Cardiac septum (tissue), 1 donor: ENCODE measurements at regions not wholly inside any gene's neighbourhood (a gene's known extent, or its start where the extent isn't known, plus 50 kb on each side); places are given as distances from the start of the nearest gene placed in this dataset.

ENCODE experiments used
- DNase-seq: peaks from one replicate; pipeline ENCODE4 v3.0.0-alpha.2; 2020; ENCODE audit warnings: low spot score
- intact Hi-C: fragments of 100-400 bp; cut with DNase I; formaldehyde crosslinking; loops from one replicate; pipeline ENCODE4 v1.14.0; 2022
- donor health status: DM: no; HTN: no; CAD: no.

DNA sequence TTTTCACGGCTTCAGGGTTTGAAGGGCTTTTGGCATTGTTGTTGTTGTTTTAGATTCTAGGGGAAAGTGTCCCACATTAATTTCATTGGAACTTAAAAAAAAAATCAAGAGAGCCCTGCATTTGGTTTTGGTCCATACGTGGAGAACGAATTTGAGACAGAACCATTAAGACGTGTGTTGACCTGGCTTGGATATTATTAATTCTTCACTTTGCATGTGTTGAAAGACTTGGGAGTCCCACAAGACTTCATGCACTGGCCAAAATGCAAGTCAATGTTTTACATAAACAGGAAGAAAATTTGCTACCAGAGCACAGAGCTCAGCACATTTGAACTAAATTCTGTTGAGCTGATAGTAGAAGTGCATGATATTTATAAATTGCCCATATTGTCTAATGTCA lies 761.2 kb upstream of the ACVR2A start:
- intact Hi-C loops: loop anchor here (2.0 kb wide), 1 partner anchor 827 kb away; no protein-coding TSS in a partner anchor
- DNase-seq: no peak

DNA sequence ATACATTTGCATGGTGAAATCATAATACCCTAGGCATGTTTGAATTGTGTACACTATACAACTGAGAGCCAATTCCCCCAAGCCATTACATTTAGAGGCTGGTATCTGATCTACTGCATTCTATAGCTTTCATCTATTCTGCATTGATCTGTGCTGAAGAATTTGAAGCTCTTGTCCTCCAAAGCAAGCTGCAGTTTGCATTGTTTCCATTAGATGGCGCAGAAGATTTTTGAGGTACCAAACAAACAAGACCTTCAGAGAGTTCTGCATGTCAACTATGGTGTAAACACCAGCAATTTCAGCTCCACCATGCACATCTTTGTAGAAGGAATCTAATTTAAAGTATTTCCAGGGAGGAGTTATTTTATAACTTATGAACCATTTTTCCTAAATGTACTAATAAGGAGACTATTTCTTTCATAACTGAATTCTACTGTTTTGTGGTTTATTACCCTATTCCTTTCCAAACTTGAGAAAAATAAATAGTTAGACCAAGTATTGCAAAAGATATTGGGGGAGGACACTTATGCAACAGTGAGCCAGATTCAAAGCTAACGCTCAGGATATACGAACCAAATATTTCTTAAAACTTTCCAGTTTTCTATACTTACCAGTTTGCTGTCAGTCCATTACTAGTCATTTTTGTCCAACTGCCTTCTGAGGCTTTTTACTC lies 761.8 kb upstream of the ACVR2A start:
- DNase-seq: no peak

DNA sequence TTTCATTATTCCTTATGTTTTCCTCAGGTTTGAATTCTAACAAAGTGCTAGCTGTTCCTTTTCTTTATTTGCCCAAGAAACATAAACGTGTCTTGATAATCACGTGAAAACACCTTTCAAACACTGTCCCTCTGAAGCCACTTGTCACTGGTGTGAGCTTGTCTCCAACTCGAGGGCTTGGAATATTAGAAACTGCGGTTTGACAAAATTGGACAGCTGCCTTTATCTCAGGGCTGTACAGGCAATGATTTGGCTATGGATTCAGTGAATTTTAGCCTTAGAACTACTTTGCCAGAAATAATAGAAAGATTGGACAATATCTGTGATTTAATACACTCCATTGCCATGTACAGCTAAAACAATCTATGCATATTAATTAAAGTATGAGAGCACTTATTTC lies 763.0 kb upstream of the ACVR2A start:
- DNase-seq: no peak
- intact Hi-C loops: loop anchor here (2.0 kb wide), 1 partner anchor 829 kb away; no protein-coding TSS in a partner anchor

More for the DNA sequence above, 761.8 kb upstream of the ACVR2A start:
- intact Hi-C loops: loop anchor here (2.0 kb wide), 1 partner anchor 828 kb away; no protein-coding TSS in a partner anchor

DNA sequence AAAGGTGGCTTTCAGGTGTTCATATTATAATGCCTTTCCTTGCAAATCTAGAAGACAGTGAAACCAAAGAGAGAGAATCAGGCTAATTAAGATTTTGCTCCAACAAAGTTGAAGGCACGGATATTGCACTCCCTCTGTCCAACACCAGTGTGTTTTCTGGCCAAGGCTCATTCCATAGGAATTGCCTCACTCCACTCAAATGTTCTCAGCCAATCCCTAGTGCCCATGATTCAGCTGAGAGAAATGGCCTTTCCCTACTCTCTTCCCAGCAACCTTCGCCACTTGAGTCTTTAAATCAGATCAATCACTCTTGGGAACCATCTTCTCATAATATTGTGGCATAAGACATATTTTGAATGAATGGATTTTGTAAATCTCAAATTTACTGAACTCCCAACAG lies 768.2 kb upstream of the ACVR2A start:
- intact Hi-C loops: no loop called here
- DNase-seq: no peak

DNA sequence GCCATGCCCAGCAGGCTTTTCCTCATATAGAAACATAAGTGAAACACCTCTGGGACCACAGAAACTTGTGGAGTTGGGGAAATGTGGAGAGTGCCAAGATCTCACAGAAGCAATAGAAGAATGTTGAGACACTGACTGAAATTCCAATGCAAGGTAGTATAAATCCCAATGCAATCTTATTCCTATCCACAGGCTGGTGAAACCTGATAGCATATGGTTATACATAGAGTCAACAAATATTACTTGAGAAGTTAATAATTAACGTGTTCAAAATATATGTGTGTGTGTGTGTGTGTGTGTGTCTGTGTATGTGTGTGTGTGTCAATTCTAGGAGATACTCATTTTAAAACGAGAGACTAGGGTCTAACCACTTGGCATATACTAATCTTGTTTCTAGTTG lies 776.8 kb upstream of the ACVR2A start:
- no peak for DNase-seq
- intact Hi-C loops: no loop called here

DNA sequence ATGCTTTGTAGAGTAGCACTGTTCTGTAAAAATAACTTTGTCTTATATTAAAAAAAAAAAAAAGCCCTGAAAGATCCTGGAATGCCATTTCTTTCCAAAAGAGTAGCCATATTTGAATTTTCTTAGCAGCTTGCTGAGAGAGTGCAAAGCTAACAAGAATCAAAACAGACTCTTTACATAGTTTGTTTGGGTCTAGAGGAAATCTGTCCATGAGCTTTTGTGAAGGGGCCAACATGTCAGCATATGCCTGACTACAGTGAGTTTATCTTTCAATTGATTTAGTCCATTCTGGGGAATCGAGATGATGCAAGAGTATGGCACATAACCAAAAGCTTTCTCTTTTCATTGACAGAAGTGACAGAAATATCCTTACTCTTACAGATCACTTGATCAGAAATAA lies 777.7 kb upstream of the ACVR2A start:
- no peak for DNase-seq
- intact Hi-C loops: no loop called here

DNA sequence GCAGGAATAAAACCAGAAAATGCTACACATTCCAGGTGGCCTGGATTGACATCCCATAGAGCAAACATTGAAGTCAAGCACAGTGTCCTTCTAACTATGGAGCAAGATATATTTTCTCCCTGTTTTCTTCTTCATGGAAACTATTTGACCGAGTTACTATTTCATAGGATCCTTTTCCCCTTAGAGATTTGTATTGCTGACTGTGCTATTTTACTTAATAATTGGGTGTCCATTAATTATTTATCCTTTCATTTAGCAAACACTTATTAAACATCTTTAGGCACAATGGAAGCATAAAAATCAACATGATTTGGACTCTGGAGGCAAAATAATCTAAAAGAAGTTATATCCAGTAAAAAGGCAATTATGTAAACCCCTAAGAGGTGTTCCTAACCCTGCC lies 782.8 kb upstream of the ACVR2A start:
- no peak for DNase-seq
- intact Hi-C loops: no loop called here

DNA sequence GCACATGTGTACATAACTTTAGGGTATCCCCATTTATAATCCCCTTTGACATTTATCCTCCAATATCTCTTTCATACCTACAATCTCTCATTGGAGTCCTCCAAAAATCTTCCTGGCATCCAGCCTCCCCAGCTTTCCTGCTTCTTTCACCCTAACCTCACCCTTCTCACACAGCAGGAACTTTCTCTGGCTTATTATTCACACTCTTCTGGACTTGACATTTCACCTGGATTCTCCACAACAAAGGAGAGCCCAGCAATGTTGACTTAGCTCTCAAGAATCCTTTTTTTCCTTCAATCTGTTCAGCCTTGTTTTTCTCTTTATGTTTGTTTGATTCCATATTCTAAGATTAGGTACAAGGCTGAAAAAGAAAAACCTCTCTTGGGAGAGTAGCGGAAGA lies 783.6 kb upstream of the ACVR2A start:
- DNase-seq: no peak
- intact Hi-C loops: no loop called here

DNA sequence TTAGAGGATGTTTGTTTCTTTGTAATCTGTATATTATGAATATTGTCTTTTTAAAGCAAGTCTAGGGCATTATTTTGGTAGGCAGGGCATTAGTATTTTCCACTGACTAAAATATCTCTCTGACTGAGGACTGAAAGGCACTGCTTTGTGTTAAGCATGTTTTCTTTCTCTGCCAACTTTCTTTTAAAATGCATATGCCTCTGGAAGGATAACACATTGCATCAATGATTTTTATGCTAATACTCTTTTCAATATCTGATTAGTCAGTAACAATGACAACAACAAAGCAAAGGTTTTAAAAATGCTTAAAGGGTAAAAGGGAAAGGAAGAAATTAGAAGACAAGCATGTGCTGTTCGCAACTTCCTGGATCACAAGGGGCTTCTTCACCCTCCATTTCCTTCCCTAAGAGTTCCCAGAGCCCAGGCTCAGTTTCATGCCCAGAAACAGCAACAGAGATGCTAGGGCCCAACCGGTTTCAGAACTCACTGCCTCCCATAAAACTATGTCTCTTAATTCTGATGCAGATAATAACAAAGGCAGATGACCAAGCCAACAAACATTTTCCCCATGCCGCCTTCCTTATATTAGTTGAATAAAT lies 786.8 kb upstream of the ACVR2A start:
- intact Hi-C loops: no loop called here
- DNase-seq: no peak

DNA sequence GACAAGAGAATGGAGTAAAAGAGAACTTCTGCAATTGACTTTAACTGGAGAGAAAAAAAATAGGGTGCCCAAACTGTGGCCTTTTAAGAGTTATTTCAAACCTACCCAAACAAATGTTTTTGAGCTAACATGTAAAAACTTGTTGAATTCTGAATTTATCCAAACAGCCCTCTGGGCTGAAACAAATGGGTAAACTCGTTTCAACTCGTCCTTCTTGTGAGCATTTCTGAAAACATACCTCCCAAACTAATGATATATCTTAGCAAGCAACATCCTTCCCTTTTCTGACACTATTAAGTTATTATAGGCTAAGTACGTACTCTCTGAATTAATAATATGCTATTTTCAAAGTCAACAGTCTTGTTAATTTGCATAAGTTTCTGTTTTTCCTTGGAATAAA lies 793.0 kb upstream of the ACVR2A start:
- DNase-seq: no peak
- intact Hi-C loops: no loop called here

DNA sequence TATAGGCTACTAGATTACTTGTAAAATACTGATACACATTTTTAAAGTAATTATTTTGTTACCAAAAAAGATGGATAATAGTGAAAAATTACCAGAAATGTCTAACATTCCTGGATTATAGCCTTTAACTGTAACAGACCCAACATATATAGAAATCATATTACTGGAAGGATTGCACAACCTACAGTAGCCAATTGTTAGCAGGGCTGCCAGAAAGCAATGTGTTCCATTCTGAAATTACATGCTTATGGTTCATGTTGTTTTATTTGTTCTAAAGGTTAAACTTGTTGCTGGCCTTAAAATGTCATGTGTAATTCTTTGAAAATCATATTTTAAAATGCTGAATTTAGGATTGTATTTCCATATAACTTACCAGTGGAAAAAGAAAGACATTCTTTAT lies 793.6 kb upstream of the ACVR2A start:
- no peak for DNase-seq
- intact Hi-C loops: no loop called here

DNA sequence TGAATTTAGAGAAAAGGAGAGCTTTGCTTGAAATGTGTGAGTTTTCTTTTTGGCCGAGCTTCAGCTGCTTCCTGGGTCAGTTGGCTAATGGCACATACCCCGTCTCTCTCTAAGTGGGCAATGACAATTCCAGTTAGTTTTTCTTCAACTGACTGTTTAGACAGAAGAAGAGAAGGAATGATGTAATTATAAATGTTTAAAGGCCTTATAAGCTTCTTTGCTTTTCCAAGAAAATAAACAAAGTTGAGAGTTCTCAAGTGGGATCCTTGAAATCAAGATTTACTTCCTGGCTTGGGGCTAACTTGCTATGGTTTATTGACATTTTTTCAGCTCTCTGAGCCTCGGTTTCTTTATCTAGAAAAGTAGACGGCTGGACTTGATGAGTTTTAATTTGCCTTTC lies 794.9 kb upstream of the ACVR2A start:
- no peak for DNase-seq
- intact Hi-C loops: loop anchor here (10.0 kb wide), 1 partner anchor 855 kb away; no protein-coding TSS in a partner anchor

DNA sequence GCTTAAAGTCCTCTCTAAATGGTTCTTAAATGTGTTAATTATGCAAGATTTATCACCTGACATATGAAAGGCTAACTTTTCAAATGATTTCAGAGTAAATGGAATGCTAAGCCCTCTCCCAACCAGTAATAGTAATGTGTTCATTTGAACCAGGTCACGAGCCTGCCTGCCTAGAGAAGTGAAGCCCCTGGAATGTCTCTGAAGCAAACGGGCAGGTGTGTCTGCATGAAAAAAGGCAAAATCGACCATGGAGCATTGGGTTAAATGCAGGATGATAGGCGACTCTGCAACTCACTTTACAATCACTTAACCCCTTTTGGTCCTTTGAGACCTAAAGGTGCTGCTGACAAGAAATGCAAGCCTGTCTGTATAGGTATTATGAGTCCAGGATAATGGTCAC lies 798.4 kb upstream of the ACVR2A start:
- intact Hi-C loops: loop anchor here (10.0 kb wide), 1 partner anchor 858 kb away; no protein-coding TSS in a partner anchor
- no peak for DNase-seq

DNA sequence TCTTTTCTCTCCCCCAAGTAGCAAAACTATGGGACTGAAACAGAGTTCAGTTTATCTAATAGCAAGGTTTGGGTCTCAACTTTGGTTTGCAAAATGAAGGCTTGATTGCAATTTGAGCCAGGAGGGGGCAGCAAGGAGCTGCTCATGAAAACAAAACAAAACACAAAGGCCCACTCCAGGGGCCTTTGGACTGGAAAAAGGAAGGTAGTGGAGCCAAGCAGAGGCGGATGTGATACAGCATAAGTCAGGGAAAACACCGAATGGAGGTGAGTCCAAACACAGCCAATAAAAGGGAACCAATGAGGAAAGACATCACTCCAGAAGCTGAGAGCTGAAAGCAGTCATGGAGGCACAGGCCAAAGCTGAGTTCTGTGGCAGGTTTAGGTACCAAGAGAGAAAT lies 799.7 kb upstream of the ACVR2A start:
- intact Hi-C loops: loop anchor here (10.0 kb wide), 1 partner anchor 860 kb away; no protein-coding TSS in a partner anchor
- no peak for DNase-seq

DNA sequence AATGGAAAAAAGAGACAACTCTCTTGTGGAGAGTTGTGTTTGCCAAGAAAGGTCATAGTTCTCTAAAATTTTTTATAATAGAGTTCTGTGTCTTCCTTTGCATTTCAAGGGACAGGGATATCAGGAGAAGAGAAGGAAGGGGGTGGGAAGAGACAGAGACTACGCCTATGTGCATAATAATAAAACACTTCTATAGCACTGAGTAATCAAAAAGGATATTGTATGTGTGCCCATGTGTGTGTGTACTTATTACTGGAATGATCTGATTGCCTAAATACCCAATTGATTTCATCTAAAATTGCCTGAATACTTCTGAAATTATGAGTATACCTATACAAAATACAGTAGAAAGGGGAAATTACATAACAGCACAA lies 803.7 kb upstream of the ACVR2A start:
- intact Hi-C loops: loop anchor here (10.0 kb wide), 1 partner anchor 864 kb away; no protein-coding TSS in a partner anchor
- no peak for DNase-seq

DNA sequence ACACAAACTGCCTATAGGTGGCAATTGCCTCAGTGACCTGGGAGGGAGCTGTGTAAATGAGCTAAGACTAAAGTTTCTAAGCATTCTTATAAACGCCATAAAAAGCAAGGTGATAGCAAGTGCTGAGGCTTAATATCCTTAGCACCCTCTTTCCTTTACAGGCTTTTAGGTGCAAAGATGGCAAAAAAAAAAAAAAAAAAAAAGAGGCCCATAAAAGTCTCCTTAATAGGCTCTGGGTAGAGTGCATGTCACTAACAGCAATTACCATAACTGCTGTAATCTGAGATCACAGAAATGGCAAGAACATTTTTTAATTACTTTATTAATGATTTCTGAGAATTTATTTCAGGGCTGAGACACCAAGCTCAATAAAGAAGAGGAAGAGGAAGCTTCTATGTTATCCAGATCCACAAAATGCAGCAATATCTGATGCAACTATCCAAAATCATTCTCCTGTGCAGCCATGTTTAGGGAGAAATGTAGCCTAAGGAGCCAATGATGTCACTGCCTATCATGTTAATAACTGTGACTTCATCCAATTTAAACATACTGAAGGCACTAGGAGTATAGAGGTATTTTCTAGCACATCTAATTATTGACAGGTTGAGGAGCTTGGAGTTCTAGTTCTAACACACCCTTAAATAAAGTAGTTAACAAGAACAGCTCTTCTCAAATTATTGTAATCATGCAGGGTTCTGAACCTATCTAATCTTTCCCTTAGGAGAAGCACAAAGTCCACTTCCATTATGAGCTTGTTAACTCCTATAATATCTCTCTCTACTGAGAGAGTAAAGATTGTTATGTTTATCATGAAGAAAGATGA lies 804.3 kb upstream of the ACVR2A start:
- DNase-seq: no peak
- intact Hi-C loops: loop anchor here (10.0 kb wide), 1 partner anchor 864 kb away; no protein-coding TSS in a partner anchor

DNA sequence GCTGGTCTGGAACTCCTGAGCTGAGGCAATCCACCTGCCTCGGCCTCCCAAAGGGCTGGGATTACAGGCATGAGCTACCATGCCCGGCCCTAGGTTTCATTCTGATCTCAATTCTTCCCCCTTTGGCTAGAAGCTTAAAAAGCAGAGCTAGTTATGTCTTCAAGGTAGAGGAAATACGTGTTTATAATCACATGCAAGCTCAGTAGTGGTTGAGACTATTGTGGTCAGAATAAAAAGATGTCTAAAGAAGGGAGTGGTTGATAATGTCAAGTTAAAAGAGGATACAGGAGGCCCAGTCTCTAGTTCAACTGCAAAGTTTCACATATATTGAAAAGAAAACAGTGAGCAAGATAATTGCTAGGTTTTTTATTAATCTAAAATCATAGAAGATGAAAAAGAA lies 807.8 kb upstream of the ACVR2A start:
- intact Hi-C loops: no loop called here
- no peak for DNase-seq

DNA sequence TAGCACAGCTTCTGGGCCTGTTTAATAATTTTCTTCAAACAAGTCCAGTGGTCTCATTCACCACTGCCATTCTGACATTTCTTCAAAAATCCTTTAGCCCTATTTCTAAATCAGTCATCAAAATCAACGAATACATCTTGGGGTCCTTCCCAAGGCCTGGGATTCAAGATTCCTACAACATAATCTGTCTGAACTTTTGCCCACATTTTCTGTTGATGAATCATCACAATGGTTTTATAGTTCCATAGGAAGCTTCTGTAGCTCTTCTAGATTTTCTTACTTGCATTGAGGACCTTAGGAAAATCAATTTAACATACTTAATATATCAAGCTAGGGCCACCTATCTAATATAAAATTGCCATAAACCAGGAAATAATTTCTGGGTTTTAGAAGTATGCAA lies 811.8 kb upstream of the ACVR2A start:
- intact Hi-C loops: no loop called here
- DNase-seq: no peak

DNA sequence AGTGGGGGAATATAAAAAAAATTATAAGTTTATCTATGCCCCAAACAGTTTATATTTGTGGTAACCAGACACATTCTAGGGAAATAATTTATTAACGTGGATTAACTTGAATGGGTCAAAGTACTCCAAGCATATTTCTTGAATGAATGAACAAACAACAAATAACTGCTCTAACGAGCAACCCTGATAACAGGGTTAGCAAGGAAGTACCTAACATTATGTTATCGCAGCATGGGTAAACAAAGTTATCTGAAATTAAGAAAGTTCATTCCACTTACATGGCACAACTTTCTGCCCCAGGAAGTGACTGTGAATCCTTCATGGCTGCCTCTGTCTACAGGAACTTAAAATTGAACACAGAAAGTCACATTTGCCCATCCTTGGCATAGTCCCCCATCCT lies 812.9 kb upstream of the ACVR2A start:
- no peak for DNase-seq
- intact Hi-C loops: no loop called here

DNA sequence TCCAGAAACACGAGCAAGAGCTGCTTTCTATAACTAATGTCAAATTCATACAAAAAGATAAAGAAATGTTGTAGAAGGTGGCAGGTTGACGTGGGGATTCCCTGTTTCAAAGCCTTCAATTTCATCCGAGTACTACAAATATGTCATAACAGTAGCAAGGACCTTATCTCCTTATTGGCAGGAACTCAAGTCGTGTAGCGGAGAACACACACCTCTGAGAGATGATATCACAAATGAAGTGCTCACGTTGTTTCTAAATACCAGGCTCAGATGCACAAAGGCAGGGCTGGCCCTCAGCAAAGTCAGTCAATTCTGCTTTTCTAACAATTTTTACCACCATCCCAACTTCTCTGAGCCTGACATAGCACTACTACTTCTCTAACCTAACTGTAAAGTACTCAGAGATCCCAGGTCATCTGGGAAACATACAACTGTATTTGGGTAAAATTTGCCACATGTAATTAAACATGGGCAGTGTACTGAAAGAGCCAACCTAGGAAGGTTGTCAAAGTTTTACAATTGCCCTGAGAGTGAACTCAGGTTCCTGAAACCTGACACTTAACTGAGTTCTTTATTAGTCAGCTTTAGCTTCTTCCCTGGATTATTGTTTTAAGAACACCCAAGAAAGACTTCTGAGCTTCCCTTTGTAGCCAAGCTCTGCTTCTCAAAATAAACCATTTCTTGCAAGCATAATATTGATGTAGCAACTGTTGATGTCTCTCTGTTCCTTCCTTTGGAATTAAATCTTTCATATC lies 813.7 kb upstream of the ACVR2A start:
- intact Hi-C loops: no loop called here
- no peak for DNase-seq
